ENCODE measurements at regions not wholly inside any gene's neighbourhood (a gene's known extent, or its start where the extent isn't known, plus 50 kb on each side); places are given as distances from the start of the nearest gene placed in this dataset.
"Not testable (repeated sequence)": the region's sequence is repeated elsewhere in the genome, so short reads cannot be mapped to it uniquely, and the experiment has no call there.

DNA sequence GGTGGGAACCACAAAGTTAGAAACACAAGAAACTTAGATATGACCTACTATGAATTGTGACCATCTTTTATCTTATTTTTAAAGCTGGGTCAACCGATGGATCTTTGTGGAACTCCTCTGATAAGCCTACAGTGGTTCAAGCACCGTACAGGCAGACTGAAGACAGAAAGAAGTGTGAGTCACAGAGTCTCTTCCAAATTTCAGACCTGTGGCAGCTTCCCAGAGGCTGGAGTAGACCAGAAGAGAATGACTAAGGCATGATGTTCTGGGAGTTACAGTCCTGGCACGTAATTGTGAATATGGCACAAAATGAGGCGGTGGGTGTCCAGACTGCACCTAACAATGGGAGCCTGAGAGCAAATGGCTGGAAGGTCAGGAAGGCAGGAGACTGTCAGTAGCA, 70.0 kb downstream of the LMO4 start:
- DNase-seq (ENCODE audit: low spot score), result no peak

DNA sequence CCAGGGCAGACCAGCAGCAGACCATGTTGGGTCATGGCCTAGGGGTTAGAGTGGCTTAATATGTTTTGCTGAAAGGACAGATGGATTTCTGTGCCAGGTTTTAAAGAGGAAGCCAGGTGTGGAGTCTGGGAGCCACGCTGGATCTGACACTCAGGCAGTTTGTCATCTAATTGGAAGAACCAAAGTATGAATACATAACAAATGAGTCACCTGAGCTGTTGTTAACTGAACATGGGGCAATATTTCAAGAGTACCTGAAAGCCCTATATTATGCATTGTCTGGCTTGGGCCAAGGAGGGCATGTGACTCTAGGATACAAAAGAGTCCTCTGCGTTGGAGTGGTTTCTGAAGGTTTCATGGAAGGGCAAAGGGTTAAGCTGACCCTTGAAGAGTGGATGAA, 70.6 kb downstream of the LMO4 start:
- no peak for DNase-seq (ENCODE audit: low spot score)

DNA sequence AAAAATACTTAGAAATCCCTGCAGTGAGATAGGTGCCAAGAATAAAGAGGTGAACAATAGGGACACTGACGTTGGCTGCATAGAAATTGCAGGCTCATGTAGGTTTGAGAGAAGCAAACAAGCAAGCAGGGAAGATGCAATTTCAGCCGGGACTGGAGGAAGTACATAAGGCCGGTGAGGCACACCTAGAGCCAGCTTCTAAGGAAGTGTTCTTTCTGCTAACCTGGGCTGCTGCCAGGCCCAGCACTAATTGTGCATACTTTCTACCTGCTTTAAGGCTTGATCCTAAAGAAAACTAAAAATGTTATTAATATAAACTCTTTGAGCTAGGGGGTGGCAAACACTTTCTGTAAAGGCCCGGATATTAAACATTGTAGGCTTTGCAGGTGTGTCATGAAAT, 71.0 kb downstream of the LMO4 start:
- no peak for DNase-seq (ENCODE audit: low spot score)

DNA sequence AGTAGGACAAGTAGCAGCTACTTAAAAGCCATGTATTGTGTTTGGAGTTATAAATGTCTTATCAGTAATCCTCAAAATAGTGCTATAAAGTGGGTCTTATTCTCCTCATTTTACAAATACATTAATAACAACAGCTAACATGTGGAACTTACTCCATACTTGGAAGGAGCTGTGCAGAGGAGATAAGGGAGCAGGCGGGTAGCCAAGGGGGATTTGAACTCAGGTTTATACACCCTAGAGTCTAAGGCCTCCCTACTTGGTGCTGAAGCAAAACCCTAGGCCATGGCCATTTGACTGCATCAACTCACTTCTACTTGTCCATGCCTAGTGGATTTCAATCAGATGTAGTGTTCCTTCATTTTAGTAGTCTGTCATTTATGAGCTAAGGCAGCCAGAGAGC, 72.1 kb downstream of the LMO4 start:
- no peak for DNase-seq (ENCODE audit: low spot score)

DNA sequence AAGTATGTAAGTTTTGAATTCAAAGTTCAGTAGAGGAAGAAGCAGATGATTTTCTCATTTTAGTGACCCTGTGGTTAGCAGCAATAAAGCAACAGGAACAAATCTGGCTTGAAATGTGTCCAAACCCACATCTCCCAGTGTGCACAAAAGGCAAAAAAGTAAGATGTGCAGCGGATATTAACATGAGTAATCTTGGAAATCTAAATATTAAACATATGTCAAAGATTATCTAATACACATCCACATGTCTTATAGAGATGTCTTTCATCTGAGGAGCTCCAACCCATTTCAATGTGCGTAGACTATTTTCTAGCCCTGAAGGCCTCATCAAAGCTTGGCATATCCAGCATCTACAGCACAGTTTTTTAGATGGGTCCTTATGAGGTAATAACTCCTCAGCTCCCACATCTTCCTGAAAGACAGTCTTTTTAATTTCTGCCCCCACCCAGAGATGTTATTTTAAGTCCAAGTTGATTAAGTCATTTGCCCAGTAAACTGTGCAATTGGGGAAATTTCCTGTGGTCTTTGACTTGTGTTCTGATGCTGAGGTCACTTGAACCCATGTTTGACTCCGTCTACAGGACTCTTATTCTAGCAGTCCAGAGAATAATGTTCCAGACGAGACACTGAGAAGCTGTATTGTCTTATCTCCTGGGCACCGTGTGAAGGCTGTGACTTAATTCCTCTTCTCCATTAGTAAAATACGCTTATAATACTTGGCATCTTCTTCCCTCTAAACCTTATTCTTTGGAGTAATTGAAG, 73.7 kb downstream of the LMO4 start:
- no peak for DNase-seq (ENCODE audit: low spot score)

DNA sequence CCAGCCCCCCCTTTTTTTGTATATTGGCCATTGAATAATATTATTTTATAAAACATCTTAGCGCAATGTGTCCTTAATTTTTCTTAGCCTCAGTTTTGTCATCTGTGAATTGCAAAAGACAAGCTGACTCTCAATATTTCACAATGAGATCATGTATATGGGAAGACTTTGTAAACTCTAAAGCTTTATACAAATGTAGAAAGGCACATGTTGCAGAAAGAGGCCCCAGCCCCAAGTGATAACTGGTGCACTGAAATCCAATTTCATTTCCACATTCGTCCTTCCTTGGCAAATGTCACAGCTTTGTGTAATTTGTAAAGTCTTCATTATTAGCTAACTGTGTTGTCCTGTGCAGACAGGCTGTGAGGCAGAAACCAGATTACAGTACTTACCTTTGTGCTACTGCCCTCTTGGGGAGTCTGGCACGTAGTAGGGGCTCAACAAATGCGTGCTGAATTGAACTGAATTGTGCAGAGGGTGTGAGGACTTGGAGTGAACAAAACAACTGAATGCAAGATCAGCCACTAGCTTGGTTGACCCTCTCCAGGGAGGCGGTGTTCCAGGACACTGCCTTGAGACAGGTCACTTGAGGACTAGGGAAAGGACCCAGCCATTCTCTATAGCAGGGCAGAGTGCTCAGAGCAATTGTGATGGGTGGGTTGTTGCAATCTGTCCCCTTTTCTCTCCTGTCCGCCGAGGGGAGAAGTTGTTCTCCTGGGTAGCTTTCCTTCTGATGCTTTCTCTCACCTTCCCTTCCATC, 74.6 kb downstream of the LMO4 start:
- no peak for DNase-seq (ENCODE audit: low spot score)

DNA sequence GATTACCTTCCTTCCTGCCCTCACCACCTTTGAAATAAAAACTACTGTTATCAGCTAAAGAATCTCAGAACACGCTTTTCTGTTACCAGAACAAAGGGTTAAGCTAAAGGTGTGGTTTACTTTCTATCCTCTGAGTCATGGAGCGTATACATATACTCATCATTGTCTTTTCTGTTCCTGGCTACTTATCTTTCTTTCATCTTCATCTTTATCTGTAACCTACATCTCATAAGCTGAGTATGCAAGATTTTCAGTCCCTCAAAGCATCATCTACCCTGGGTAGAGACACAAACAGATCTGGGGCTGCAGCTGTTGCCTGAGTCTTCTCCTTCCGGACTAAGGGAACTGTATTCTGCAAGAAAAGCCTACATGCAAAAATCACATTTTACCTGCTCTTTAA, 75.6 kb downstream of the LMO4 start:
- no peak for DNase-seq (ENCODE audit: low spot score)

DNA sequence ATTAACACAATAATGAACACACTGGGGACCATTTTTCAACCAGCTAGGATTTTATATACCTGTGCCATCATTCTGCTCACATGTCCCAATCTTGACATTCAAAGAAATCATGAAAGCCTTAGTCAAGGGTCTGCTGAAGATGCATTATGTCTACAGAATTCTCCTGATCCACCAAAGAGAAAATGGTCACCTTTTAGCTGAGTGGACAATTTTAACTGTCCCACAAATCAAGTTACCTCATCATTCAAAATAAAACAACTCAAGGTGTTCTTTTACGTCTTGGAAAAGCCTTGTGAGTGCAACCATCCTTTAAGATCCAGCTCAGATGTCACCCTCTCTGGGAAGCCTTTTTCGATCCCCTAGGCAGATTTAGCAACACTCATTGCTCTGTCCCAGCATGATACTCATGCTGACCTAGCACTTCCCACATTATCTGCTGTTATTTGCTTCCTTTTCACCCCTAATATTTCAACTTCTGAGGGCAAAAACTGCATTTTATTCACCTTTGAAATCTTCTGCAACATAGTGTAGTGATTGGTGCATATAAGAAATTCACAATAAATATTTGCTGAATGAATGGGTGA, 80.1 kb downstream of the LMO4 start:
- DNase-seq (ENCODE audit: low spot score), result no peak

DNA sequence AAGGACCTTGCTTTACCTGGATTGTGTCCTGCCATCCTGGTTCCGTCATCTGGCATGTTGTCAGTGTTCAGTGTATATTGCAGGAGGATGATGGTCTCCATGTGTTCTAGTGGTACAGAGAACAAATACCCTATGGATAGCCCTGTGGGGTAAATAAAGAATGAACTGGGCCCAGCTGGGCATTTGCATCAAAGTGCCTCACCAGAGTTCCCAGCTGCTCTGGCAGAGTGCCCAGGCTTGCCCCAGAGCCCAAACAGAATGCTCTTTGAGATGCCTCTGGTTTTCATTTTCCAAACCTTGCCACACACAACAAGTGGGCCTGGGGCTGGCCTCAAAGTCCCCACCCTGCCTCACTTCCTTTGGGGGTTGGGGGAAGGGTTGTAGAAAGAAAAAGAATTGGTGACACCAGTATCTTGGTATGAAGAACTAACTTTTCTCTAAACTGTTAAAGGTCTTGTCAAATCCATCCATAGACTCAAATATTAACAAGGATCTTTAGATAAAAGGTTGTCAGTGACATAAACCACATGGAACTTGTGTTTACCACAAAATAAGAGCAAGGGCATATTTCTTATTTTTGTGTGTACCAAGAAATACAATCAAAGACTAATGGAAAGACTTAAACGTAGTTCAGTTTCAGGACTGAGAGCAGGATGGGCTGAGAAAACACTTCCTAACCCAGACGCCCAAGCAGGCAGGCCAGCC, 82.2 kb downstream of the LMO4 start:
- DNase-seq (ENCODE audit: low spot score), result peak; percentile 96

DNA sequence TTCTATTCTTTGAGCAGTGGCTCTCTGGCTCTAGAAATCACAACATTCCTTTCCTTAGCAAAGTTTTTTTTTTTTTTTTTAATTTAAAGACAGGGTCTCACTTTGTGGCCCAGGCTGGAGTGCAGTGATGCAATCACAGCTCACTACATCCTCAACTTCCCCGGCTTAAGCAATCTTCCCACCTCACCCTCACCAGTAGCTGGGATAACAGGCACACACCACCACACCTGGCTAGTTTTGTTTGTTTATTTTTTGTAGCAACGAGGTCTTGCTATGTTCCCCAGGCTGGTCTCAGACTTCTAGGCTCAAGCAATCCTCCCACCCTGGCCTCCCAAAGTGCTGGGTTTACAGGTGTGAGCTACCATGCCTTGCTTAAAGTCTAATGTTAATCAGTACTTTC, 85.2 kb downstream of the LMO4 start:
- DNase-seq (ENCODE audit: low spot score), result not testable (repeated sequence)

DNA sequence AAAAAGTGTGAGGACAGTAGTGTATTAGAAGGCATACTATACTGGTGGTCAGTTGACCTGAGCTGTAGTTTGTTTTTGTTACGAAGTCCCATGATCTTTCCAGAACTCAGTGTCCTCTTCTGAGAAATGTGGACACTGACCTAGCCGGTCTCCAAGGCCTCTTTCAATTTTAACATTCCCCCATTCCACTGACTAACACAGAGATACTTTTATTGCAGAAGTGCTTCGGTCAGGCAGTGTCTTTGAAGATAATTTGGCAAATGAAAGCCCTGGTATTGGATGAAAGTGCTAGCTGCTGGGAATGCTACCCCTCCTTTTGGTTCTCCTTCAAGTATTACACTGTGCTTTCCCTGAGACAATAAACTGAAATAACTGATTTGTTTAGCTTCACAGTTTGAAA, 89.4 kb downstream of the LMO4 start:
- DNase-seq (ENCODE audit: low spot score), result no peak

DNA sequence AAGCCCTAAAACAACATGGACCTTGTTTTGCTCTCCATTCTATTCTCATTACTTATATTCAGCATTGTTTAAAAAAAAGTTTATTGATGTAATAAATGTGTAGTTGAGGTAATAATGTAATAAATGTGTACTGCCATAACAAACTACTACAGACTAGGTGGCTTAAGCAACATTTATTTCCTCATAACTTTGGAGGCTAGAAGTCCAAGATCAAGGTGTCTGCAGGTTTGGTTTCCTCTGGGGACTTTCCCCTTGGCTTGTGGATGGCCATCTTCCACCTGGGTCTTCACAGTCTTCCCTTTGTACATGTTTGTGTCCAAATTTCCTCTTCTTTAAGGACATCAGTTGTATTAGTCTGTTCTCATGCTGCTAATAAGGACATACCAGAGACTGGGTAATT, 93.1 kb downstream of the LMO4 start:
- no peak for DNase-seq (ENCODE audit: low spot score)

DNA sequence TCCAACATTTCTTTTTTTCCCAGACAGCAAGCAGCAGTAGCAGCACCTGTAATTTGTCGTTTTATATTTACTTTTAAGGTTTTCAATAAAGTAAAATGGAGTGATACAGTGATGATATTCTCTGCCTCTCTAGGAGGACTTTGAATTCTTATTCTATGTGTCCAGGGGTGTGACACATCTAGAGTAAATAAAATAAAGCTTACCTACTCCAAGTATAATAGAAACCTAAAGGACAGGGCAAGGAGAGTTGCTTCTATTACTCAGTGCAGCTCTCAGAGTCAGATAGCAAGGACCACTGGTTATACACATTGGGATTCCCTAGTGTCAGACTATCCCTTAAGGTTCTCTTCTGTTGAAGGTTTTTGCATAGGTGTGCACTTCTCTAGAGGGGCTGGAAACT, 95.9 kb downstream of the LMO4 start:
- no peak for DNase-seq (ENCODE audit: low spot score)

DNA sequence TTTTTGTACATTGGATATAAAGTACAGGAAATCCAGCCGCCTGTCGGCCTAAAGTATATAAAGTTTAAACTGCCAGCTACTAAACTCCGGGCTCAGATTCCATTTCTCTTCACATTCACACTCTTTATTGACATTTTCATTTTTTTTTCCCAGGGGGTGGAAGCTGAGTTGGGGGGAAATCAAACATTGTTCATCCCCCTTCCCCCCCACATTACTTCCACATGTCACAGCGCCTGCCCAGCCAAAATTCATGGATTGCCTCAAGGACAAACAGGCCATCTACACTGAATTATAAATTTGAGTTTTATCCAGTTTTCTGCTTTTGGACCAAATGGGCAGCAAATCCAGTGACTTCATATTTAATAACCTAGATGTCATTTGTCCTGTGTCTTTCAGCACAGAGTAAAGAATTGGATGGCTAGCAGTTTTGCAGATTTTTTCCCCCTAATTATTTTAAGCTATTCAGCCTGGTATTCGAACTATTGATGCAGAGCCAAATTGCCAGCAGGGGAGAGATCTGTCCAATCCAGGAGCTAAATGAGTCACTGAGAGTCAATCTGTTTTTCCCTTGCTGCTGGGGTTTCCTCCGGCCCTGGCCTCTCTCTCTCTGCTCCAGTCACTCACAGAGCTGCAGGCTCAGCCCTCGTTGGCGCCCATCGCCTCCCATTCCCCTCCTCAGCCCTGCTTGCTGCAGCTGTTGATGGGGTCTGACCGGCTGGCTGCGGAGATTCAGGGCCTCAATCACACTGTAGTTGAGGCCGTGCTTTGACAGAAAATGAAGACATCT, 98.0 kb downstream of the LMO4 start:
- DNase-seq (ENCODE audit: low spot score), result no peak

DNA sequence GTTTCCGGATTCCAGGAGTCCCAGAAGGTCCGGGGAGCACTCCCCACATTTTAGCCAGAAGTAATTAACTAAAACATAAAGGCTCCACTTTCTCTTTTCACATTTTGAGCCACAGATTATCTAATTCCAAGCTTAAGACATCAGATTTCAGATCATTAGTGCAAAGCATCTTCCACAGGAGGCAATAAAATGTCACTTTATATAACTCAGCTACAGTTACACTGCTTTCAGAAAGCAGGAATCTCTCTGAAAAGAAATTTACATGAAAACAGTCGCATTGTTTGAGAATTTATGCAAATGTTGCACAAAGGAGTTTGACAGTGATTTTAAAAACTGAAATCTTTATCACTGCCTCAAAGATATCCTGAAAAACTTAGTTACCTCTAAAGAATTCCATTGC, 99.7 kb downstream of the LMO4 start:
- no peak for DNase-seq (ENCODE audit: low spot score)

DNA sequence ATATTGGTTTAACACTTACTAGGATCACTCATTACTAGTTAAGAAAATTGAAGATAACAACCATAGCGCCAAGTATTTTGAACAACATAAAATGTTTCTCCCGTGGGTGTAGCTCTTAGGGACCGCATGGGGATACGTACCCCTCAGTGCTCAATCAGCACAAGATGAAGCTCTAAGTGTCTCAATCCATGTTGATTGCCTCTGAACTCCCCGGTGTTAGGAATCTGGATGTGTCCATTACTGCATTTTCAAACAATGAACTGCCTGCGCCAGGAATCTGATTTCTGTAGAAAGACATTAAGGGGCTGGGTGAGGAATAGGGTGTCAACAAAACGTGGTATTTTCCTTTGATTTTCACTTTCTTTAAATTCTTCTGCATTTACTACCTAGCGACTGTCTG, 100.2 kb downstream of the LMO4 start:
- DNase-seq (ENCODE audit: low spot score), result no peak

DNA sequence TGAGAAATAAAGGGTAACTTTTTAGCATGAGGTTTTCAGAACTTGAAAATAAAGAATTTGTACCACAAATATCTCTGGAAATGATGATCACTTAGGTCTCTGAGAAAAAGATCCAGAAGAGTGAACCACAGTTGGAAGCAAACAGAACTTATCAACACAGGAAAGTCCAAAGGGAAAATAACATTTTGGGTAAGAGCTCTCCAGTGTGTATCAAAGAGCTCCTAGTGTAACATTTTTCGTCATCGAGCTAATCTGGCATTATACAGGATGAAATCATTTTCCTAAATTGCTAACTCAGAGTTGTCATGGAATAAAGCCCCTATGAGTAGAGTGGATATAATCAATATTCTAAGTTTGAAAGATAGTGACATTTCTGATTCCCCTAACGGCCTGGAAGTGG, 104.0 kb downstream of the LMO4 start:
- DNase-seq (ENCODE audit: low spot score), result no peak

DNA sequence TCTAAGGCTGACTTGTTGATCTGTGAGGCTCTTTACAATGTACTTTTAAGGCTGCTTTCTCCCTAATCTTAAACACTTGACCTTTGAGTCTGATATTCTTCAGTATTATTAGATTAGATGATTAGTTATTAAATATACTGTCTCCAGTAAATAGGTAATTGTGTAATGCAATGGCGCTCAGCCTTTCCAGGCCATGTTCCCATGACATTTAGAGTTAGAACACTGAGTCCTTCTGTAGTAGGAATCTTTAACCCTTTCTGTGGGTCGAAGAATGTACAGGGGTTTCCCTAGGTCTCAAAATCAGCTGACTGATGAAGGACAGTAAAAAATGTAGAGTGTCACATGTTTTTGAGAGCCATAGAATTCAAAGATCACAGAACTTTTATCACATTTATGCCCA, 104.4 kb downstream of the LMO4 start:
- DNase-seq (ENCODE audit: low spot score), result not testable (repeated sequence)

DNA sequence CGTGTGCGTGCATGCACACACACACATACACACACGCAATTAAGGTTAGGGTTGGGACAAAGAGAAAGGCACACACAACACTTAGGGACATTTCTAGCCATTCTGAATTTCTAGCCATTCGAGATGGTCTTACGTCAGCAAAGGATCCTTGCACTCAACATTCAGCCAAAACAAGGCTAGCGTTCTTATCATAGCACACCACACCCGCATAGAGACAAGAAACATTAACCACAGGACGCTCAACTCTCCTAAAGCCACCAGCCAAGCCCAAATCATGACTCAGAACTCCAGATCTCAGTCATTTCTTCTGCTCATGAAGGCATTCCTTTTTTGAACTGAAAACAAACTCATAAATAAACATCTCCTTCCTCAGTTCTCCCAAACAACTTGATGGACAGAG, 106.8 kb downstream of the LMO4 start:
- no peak for DNase-seq (ENCODE audit: low spot score)

DNA sequence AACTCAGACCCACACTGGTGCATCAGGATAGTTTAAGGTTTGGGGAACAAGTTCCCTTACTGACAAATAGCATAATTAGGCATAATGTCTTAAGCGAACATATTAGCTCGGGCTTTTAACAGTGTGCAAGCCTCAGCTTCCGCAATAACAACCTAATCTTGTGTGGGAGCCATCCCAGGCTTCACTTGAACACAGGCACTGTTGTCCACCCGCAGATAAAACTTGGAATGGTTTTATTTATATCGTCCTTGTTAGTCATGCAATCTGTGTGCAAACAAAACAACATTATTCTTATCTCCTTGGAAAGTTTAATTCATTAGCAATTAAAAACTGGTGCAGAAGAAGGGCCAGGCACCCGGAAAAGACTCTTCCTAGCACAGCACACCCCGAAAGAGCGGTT, 107.4 kb downstream of the LMO4 start:
- DNase-seq (ENCODE audit: low spot score), result not testable (repeated sequence)

DNA sequence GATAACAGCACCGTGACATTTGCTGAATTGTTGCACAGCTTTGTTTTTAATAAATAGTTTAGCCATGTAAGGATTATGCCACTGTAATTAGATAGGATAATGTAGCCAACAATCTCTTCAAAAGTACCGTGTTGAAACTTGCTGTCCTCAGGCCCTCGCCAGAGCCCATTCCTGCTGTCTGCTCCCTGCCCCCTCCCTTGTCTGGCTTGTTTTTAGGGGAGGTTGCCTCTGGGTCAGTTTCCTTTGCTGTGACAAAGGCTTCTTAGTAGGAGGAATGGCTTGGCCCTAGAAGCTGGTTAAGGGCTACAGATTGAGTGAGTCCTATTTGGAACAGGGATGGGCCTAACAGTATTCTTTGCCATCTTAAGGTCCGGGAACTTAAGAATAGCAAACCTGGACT, 107.9 kb downstream of the LMO4 start:
- peak; percentile 11 for DNase-seq (ENCODE audit: low spot score)

All from putamen (tissue), 1 donor.